ENCODE measurements at regions not wholly inside any gene's neighbourhood (a gene's known extent, or its start where the extent isn't known, plus 50 kb on each side); places are given as distances from the start of the nearest gene placed in this dataset.

- Histone ChIP-seq H3K4me3 (ENCODE audit: low read depth in 1 of 2, low read length in 2 of 2) (no peak overlapping the region), H3K9me3 (ENCODE audit: low read length) (no peaks in the 10 kb centered on the region), H3K27me3 (ENCODE audit: control insufficient read depth in 1 of 2, insufficient read depth in 2 of 2, low read length in 2 of 2) (no peaks in the 10 kb centered on the region), H3K27ac (ENCODE audit: low read depth, low read length) (no peak overlapping the region), H3K9ac (ENCODE audit: low read length) (no peak overlapping the region), H3K4me1 (ENCODE audit: insufficient read depth, low read length) (no peaks in the 10 kb centered on the region), H3K36me3 (ENCODE audit: insufficient read depth, low read length) (no peaks in the 10 kb centered on the region)
Observed at GRCh38 chr3:102235679-102236078, 199.1 kb upstream of the ZPLD1 start.

GRCh38 chr3:102237181-102237580 lies 197.6 kb upstream of the ZPLD1 start:
- H3K27ac ChIP-seq (ENCODE audit: low read depth, low read length), result no peak overlapping the region
- H3K27me3 ChIP-seq (ENCODE audit: control insufficient read depth in 1 of 2, insufficient read depth in 2 of 2, low read length in 2 of 2), result no peaks in the 10 kb centered on the region
- H3K4me3 ChIP-seq (ENCODE audit: low read depth in 1 of 2, low read length in 2 of 2), result no peak overlapping the region
- no peak overlapping the region for H3K9ac ChIP-seq (ENCODE audit: low read length)
- H3K4me1 ChIP-seq (ENCODE audit: insufficient read depth, low read length), result no peaks in the 10 kb centered on the region
- no peaks in the 10 kb centered on the region for H3K9me3 ChIP-seq (ENCODE audit: low read length)
- H3K36me3 ChIP-seq (ENCODE audit: insufficient read depth, low read length), result no peaks in the 10 kb centered on the region

GRCh38 chr3:102237838-102238237 lies 197.0 kb upstream of the ZPLD1 start:
- Histone ChIP-seq H3K36me3 (ENCODE audit: insufficient read depth, low read length) (no peaks in the 10 kb centered on the region), H3K9me3 (ENCODE audit: low read length) (no peaks in the 10 kb centered on the region), H3K4me1 (ENCODE audit: insufficient read depth, low read length) (no peaks in the 10 kb centered on the region), H3K4me3 (ENCODE audit: low read depth in 1 of 2, low read length in 2 of 2) (no peak overlapping the region), H3K27me3 (ENCODE audit: control insufficient read depth in 1 of 2, insufficient read depth in 2 of 2, low read length in 2 of 2) (no peaks in the 10 kb centered on the region), H3K9ac (ENCODE audit: low read length) (no peak overlapping the region), H3K27ac (ENCODE audit: low read depth, low read length) (no peak overlapping the region)

- H3K27ac ChIP-seq (ENCODE audit: low read depth, low read length), result no peak overlapping the region
Observed at GRCh38 chr3:102238362-102238761, 196.5 kb upstream of the ZPLD1 start.

GRCh38 chr3:102240720-102241119 lies 194.1 kb upstream of the ZPLD1 start:
- Histone ChIP-seq H3K27ac (ENCODE audit: low read depth, low read length) (no peak overlapping the region), H3K4me1 (ENCODE audit: insufficient read depth, low read length) (no peaks in the 10 kb centered on the region), H3K36me3 (ENCODE audit: insufficient read depth, low read length) (no peaks in the 10 kb centered on the region), H3K9ac (ENCODE audit: low read length) (no peak overlapping the region), H3K4me3 (ENCODE audit: low read depth in 1 of 2, low read length in 2 of 2) (no peak overlapping the region), H3K9me3 (ENCODE audit: low read length) (no peaks in the 10 kb centered on the region), H3K27me3 (ENCODE audit: control insufficient read depth in 1 of 2, insufficient read depth in 2 of 2, low read length in 2 of 2) (no peaks in the 10 kb centered on the region)

More at GRCh38 chr3:102238362-102238761, 196.5 kb upstream of the ZPLD1 start:
- Histone ChIP-seq H3K9ac (ENCODE audit: low read length) (no peak overlapping the region), H3K9me3 (ENCODE audit: low read length) (no peaks in the 10 kb centered on the region), H3K4me3 (ENCODE audit: low read depth in 1 of 2, low read length in 2 of 2) (no peak overlapping the region), H3K27me3 (ENCODE audit: control insufficient read depth in 1 of 2, insufficient read depth in 2 of 2, low read length in 2 of 2) (no peaks in the 10 kb centered on the region), H3K36me3 (ENCODE audit: insufficient read depth, low read length) (no peaks in the 10 kb centered on the region), H3K4me1 (ENCODE audit: insufficient read depth, low read length) (no peaks in the 10 kb centered on the region)

GRCh38 chr3:102248981-102249705 lies 185.7 kb upstream of the ZPLD1 start:
- Histone ChIP-seq H3K9ac (ENCODE audit: low read length) (no peak overlapping the region), H3K36me3 (ENCODE audit: insufficient read depth, low read length) (no peaks in the 10 kb centered on the region), H3K9me3 (ENCODE audit: low read length) (no peaks in the 10 kb centered on the region), H3K27me3 (ENCODE audit: control insufficient read depth in 1 of 2, insufficient read depth in 2 of 2, low read length in 2 of 2) (no peaks in the 10 kb centered on the region), H3K27ac (ENCODE audit: low read depth, low read length) (no peak overlapping the region), H3K4me1 (ENCODE audit: insufficient read depth, low read length) (no peaks in the 10 kb centered on the region), H3K4me3 (ENCODE audit: low read depth in 1 of 2, low read length in 2 of 2) (no peak overlapping the region)

- no peaks in the 10 kb centered on the region for H3K4me1 ChIP-seq (ENCODE audit: insufficient read depth, low read length)
- no peak overlapping the region for H3K9ac ChIP-seq (ENCODE audit: low read length)
- no peaks in the 10 kb centered on the region for H3K27me3 ChIP-seq (ENCODE audit: control insufficient read depth in 1 of 2, insufficient read depth in 2 of 2, low read length in 2 of 2)
- H3K27ac ChIP-seq (ENCODE audit: low read depth, low read length), result no peak overlapping the region
- H3K4me3 ChIP-seq (ENCODE audit: low read depth in 1 of 2, low read length in 2 of 2), result no peak overlapping the region
- H3K9me3 ChIP-seq (ENCODE audit: low read length), result no peaks in the 10 kb centered on the region
- H3K36me3 ChIP-seq (ENCODE audit: insufficient read depth, low read length), result no peaks in the 10 kb centered on the region
Observed at GRCh38 chr3:102255736-102256135, 179.1 kb upstream of the ZPLD1 start.

GRCh38 chr3:102258666-102259227 lies 176.1 kb upstream of the ZPLD1 start:
- Histone ChIP-seq H3K27me3 (ENCODE audit: control insufficient read depth in 1 of 2, insufficient read depth in 2 of 2, low read length in 2 of 2) (no peaks in the 10 kb centered on the region), H3K9me3 (ENCODE audit: low read length) (no peaks in the 10 kb centered on the region), H3K9ac (ENCODE audit: low read length) (no peak overlapping the region), H3K4me3 (ENCODE audit: low read depth in 1 of 2, low read length in 2 of 2) (no peak overlapping the region), H3K4me1 (ENCODE audit: insufficient read depth, low read length) (no peaks in the 10 kb centered on the region), H3K36me3 (ENCODE audit: insufficient read depth, low read length) (no peaks in the 10 kb centered on the region), H3K27ac (ENCODE audit: low read depth, low read length) (no peak overlapping the region)

GRCh38 chr3:102259663-102260062 lies 175.2 kb upstream of the ZPLD1 start:
- Histone ChIP-seq H3K36me3 (ENCODE audit: insufficient read depth, low read length) (no peaks in the 10 kb centered on the region), H3K4me3 (ENCODE audit: low read depth in 1 of 2, low read length in 2 of 2) (no peak overlapping the region), H3K27me3 (ENCODE audit: control insufficient read depth in 1 of 2, insufficient read depth in 2 of 2, low read length in 2 of 2) (no peaks in the 10 kb centered on the region), H3K27ac (ENCODE audit: low read depth, low read length) (no peak overlapping the region), H3K4me1 (ENCODE audit: insufficient read depth, low read length) (no peaks in the 10 kb centered on the region), H3K9me3 (ENCODE audit: low read length) (no peaks in the 10 kb centered on the region), H3K9ac (ENCODE audit: low read length) (no peak overlapping the region)

- Histone ChIP-seq H3K9me3 (ENCODE audit: low read length) (no peaks in the 10 kb centered on the region), H3K27me3 (ENCODE audit: control insufficient read depth in 1 of 2, insufficient read depth in 2 of 2, low read length in 2 of 2) (no peaks in the 10 kb centered on the region), H3K27ac (ENCODE audit: low read depth, low read length) (no peak overlapping the region), H3K36me3 (ENCODE audit: insufficient read depth, low read length) (no peaks in the 10 kb centered on the region), H3K4me1 (ENCODE audit: insufficient read depth, low read length) (no peaks in the 10 kb centered on the region), H3K4me3 (ENCODE audit: low read depth in 1 of 2, low read length in 2 of 2) (no peak overlapping the region), H3K9ac (ENCODE audit: low read length) (no peak overlapping the region)
Observed at GRCh38 chr3:102265720-102266119, 169.1 kb upstream of the ZPLD1 start.

- Histone ChIP-seq H3K27ac (ENCODE audit: low read depth, low read length) (no peak overlapping the region), H3K4me3 (ENCODE audit: low read depth in 1 of 2, low read length in 2 of 2) (no peak overlapping the region), H3K27me3 (ENCODE audit: control insufficient read depth in 1 of 2, insufficient read depth in 2 of 2, low read length in 2 of 2) (no peaks in the 10 kb centered on the region), H3K9ac (ENCODE audit: low read length) (no peak overlapping the region), H3K9me3 (ENCODE audit: low read length) (no peaks in the 10 kb centered on the region), H3K4me1 (ENCODE audit: insufficient read depth, low read length) (no peaks in the 10 kb centered on the region), H3K36me3 (ENCODE audit: insufficient read depth, low read length) (no peaks in the 10 kb centered on the region)
Observed at GRCh38 chr3:102269406-102269805, 165.4 kb upstream of the ZPLD1 start.

- H3K9ac ChIP-seq (ENCODE audit: low read length), result no peak overlapping the region
- H3K36me3 ChIP-seq (ENCODE audit: insufficient read depth, low read length), result no peaks in the 10 kb centered on the region
Observed at GRCh38 chr3:102290241-102290640, 144.6 kb upstream of the ZPLD1 start.

More at GRCh38 chr3:102290241-102290640, 144.6 kb upstream of the ZPLD1 start:
- Histone ChIP-seq H3K4me3 (ENCODE audit: low read depth in 1 of 2, low read length in 2 of 2) (no peak overlapping the region), H3K27me3 (ENCODE audit: control insufficient read depth in 1 of 2, insufficient read depth in 2 of 2, low read length in 2 of 2) (no peaks in the 10 kb centered on the region), H3K27ac (ENCODE audit: low read depth, low read length) (no peak overlapping the region), H3K4me1 (ENCODE audit: insufficient read depth, low read length) (no peaks in the 10 kb centered on the region), H3K9me3 (ENCODE audit: low read length) (no peaks in the 10 kb centered on the region)
